SKM-1 treated with dmso at 0.1 percent for 144 hours (cell line): ENCODE measurements at regions not wholly inside any gene's neighbourhood (a gene's known extent, or its start where the extent isn't known, plus 50 kb on each side); places are given as distances from the start of the nearest gene placed in this dataset.

Source experiments
- DNase-seq: peaks from one replicate; lab custom pipeline; 2025; ENCODE audit not compliant: unreplicated experiment; lab: John Stamatoyannopoulos, UW

- no peak for DNase-seq
Observed at GRCh38 chr9:84173961-84174360, 166.6 kb downstream of the SLC28A3 start.

- DNase-seq = peak; percentile 18
Observed at GRCh38 chr9:84174486-84174885, 166.1 kb downstream of the SLC28A3 start.

- DNase-seq = no peak
Observed at GRCh38 chr9:84177407-84177806, 163.2 kb downstream of the SLC28A3 start.

- no peak for DNase-seq
Observed at GRCh38 chr9:84179531-84179930, 161.0 kb downstream of the SLC28A3 start.

GRCh38 chr9:84187090-84187489 is 153.5 kb downstream of the SLC28A3 start:
- DNase-seq = no peak

GRCh38 chr9:84189904-84190303 is 150.7 kb downstream of the SLC28A3 start:
- no peak for DNase-seq

GRCh38 chr9:84190411-84190810 is 150.1 kb downstream of the SLC28A3 start:
- DNase-seq = no peak

- no peak for DNase-seq
Observed at GRCh38 chr9:84206801-84207370, 133.7 kb downstream of the SLC28A3 start.

- DNase-seq = no peak
Observed at GRCh38 chr9:84207491-84207951, 133.0 kb downstream of the SLC28A3 start.

- DNase-seq = no peak
Observed at GRCh38 chr9:84212246-84212645, 128.3 kb downstream of the SLC28A3 start.

GRCh38 chr9:84212982-84213381 is 127.6 kb downstream of the SLC28A3 start:
- DNase-seq = no peak

- DNase-seq = no peak
Observed at GRCh38 chr9:84216151-84216550, 124.4 kb downstream of the SLC28A3 start.

GRCh38 chr9:84218322-84218721 is 122.2 kb downstream of the SLC28A3 start:
- no peak for DNase-seq

GRCh38 chr9:84224246-84224645 is 116.3 kb downstream of the SLC28A3 start:
- DNase-seq = no peak
